Osteoblast (primary cell): ENCODE measurements at regions not wholly inside any gene's neighbourhood (a gene's known extent, or its start where the extent isn't known, plus 50 kb on each side); places are given as distances from the start of the nearest gene placed in this dataset.

Experiments used
- DNase-seq: peaks from one replicate; pipeline ENCODE4 v3.0.0; 2011; ENCODE audit warnings: low spot score, mixed read lengths; ENCODE audit not compliant: insufficient read length; ENCODE audit errors: missing footprints
- H2AFZ ChIP-seq: 2 replicates; pipeline ENCODE4 v1.6.0; 2011; ENCODE audit warnings: mild to moderate bottlenecking, low read length
- H3K27ac ChIP-seq: 2 replicates; pipeline ENCODE4 v1.5.1; 2011; ENCODE audit warnings: mild to moderate bottlenecking, low read depth, low read length, moderate library complexity
- H3K27me3 ChIP-seq: 2 replicates; pipeline ENCODE4 v1.6.0; 2012; ENCODE audit warnings: mild to moderate bottlenecking, control low read depth, inconsistent platforms, low read length, moderate library complexity; ENCODE audit not compliant: insufficient read depth
- H3K36me3 ChIP-seq: 2 replicates; pipeline ENCODE4 v1.5.1; 2011; ENCODE audit warnings: mild to moderate bottlenecking, low read length, control low read depth, moderate library complexity; ENCODE audit not compliant: insufficient read depth
- H3K4me1 ChIP-seq: 2 replicates; pipeline ENCODE4 v1.5.1; 2011; ENCODE audit warnings: mild to moderate bottlenecking, low read length, control low read depth, moderate library complexity; ENCODE audit not compliant: insufficient read depth
- H3K4me2 ChIP-seq: 2 replicates; pipeline ENCODE4 v1.6.0; 2011; ENCODE audit warnings: mild to moderate bottlenecking, low read length; ENCODE audit not compliant: insufficient read depth
- H3K4me3 ChIP-seq: fragments of 200-600 bp; sonication (generic); 3 replicates; pipeline ENCODE4 v1.5.1; 2012; ENCODE audit warnings: mild to moderate bottlenecking, low read length, inconsistent platforms; ENCODE audit not compliant: insufficient read depth
- H3K79me2 ChIP-seq: 2 replicates; pipeline ENCODE4 v1.6.0; 2012; ENCODE audit warnings: mild to moderate bottlenecking, low read length, control low read depth, inconsistent platforms; ENCODE audit not compliant: insufficient read depth
- H3K9me3 ChIP-seq: 2 replicates; pipeline ENCODE4 v1.5.1; 2011; ENCODE audit warnings: low read depth, low read length, control low read depth
- H4K20me1 ChIP-seq: 2 replicates; pipeline ENCODE4 v1.6.0; 2012; ENCODE audit warnings: mild to moderate bottlenecking, low read length, control low read depth; ENCODE audit not compliant: insufficient read depth
- TF ChIP-seq, protein P1 (sequence below): IDR thresholded peaks from 2 replicates; pipeline ENCODE4 v1.5.1; 2011; ENCODE audit warnings: mild to moderate bottlenecking, low read depth, low read length, moderate library complexity; ENCODE audit errors: extremely low read depth

DNA sequence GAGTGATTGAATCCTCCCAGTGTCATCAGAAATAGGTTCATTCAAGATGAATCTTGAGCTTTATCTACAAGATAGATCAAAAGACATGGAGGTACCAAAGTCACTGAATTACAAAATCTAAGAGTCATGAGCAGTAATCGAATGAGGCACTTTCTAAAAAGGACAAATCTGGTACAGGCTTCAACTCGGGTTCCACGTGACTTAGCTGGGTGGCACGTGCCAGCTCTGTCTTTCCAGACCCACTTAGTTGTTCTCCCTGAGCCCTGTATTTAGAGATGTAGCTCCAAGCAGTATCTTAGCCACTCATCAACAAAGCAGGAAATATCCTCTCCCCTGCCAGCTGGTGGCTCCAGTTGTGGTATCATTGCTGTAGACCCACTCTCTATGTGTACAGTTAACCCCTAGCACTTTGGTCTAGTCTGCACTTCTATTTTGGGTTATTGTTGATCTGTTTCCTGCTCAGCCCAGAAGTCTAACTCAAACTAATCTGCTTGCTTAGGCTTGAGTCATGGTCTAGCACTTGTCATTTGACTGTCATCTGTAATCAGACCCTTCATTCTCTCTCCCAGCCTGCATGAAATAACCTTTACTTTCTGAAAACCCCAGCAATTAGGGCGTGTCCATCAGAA, 528.7 kb downstream of the ETS1 start:
- H3K4me1 ChIP-seq = peaks cover 31% of the 10 kb centered on the region
- DNase-seq = no peak
- no peaks in the 10 kb centered on the region for H3K36me3 ChIP-seq
- no peaks in the 10 kb centered on the region for H3K9me3 ChIP-seq
- H3K4me2 ChIP-seq = no peak overlapping the region
- peak overlapping the region; percentile 31 for H2AFZ ChIP-seq
- H3K27me3 ChIP-seq = no peaks in the 10 kb centered on the region
- H3K4me3 ChIP-seq = no peak overlapping the region
- no peaks in the 10 kb centered on the region for H4K20me1 ChIP-seq
- no peaks in the 10 kb centered on the region for H3K79me2 ChIP-seq
- TF ChIP-seq, protein P1, sequence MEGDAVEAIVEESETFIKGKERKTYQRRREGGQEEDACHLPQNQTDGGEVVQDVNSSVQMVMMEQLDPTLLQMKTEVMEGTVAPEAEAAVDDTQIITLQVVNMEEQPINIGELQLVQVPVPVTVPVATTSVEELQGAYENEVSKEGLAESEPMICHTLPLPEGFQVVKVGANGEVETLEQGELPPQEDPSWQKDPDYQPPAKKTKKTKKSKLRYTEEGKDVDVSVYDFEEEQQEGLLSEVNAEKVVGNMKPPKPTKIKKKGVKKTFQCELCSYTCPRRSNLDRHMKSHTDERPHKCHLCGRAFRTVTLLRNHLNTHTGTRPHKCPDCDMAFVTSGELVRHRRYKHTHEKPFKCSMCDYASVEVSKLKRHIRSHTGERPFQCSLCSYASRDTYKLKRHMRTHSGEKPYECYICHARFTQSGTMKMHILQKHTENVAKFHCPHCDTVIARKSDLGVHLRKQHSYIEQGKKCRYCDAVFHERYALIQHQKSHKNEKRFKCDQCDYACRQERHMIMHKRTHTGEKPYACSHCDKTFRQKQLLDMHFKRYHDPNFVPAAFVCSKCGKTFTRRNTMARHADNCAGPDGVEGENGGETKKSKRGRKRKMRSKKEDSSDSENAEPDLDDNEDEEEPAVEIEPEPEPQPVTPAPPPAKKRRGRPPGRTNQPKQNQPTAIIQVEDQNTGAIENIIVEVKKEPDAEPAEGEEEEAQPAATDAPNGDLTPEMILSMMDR = no peak
- H3K27ac ChIP-seq = no peak overlapping the region

DNA sequence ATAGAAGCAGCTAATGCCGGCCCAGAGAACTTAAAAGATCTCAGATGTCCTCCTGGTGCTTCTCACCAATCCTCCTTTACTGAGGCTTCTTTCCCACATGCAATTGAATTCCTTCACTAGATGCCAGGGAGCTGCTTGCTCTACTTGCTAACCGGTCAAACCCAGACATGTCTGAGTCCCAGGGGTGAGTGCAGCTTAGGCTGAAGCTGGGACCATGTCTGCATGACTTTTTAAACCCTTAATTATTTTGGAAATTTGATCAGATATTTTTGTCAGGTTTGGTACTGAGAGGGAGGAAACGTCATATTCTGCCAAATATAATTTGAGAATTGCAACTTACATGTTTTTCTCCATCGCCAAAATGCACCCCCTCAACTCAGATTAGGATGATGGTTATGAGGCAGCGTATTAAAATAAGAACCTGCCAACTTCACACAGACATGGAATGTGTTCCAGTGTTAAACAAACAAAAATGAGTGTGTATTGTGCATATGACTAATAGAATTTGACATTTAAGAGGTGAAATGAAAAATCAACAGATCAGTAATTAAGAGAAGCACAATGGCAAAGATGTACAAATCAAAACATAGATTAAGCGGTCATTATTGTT, 529.5 kb downstream of the ETS1 start:
- Histone ChIP-seq H3K4me2 (no peak overlapping the region), H3K36me3 (no peaks in the 10 kb centered on the region), H3K27ac (no peak overlapping the region), H3K27me3 (no peaks in the 10 kb centered on the region), H2AFZ (peak overlapping the region; percentile 18), H4K20me1 (no peaks in the 10 kb centered on the region), H3K4me1 (peaks cover 39% of the 10 kb centered on the region), H3K4me3 (no peak overlapping the region), H3K79me2 (no peaks in the 10 kb centered on the region), H3K9me3 (no peaks in the 10 kb centered on the region)
- TF ChIP-seq, protein P1 = no peak
- DNase-seq = no peak

DNA sequence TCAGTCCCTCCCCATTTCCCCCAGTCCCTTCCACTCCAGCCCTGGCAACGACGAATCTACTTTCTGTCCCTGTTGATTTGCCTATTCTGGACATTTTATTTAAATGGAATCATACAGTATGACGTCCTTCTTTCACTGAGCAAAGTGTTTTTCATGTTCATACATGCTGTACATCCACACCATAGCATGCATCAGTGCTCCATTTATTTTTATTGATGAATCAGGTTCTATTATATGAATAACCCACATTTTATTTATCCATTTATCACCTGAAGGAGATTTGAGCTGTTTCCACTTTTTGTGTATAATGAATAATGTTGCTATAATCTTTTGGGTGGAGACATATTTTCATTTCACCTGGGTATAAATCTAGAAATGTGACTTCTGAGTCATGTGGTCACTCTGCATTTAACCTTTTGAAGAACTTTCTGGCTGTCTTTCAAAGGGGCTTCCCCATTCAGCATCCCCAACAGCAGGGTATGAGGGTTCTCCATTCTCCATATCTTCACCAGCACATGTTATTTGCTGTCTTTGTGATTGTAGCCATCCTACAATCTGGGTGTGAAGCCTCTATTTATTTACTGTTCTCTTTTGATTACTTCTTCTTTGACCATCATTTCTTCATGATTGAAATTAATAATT, 531.7 kb downstream of the ETS1 start:
- no peaks in the 10 kb centered on the region for H4K20me1 ChIP-seq
- no peak overlapping the region for H3K4me2 ChIP-seq
- no peaks in the 10 kb centered on the region for H3K36me3 ChIP-seq
- H3K4me1 ChIP-seq = peaks cover 49% of the 10 kb centered on the region
- no peak for DNase-seq
- no peaks in the 10 kb centered on the region for H3K27me3 ChIP-seq
- H3K9me3 ChIP-seq = no peaks in the 10 kb centered on the region
- H3K79me2 ChIP-seq = no peaks in the 10 kb centered on the region
- H3K4me3 ChIP-seq = no peak overlapping the region
- TF ChIP-seq, protein P1 = no peak
- H2AFZ ChIP-seq = no peak overlapping the region
- H3K27ac ChIP-seq = no peak overlapping the region
